NCI-H1092 (cell line): ENCODE measurements at regions not wholly inside any gene's neighbourhood (a gene's known extent, or its start where the extent isn't known, plus 50 kb on each side); places are given as distances from the start of the nearest gene placed in this dataset.
"Not testable (repeated sequence)": the region's sequence is repeated elsewhere in the genome, so short reads cannot be mapped to it uniquely, and the experiment has no call there.

Source experiments
- DNase-seq: peaks from one replicate; lab custom pipeline; 2025; lab: John Stamatoyannopoulos, UW

- not testable (repeated sequence) for DNase-seq
Measured at GRCh38 chr7:150046290-150047194, 172.8 kb downstream of the ATP6V0E2 start.

GRCh38 chr7:150047329-150047728 is 173.6 kb downstream of the ATP6V0E2 start:
- DNase-seq: not testable (repeated sequence)

- peak; percentile 21 for DNase-seq
Measured at GRCh38 chr7:150047772-150048171, 174.0 kb downstream of the ATP6V0E2 start.

- DNase-seq: not testable (repeated sequence)
Measured at GRCh38 chr7:150048244-150049011, 174.7 kb downstream of the ATP6V0E2 start.

DNA sequence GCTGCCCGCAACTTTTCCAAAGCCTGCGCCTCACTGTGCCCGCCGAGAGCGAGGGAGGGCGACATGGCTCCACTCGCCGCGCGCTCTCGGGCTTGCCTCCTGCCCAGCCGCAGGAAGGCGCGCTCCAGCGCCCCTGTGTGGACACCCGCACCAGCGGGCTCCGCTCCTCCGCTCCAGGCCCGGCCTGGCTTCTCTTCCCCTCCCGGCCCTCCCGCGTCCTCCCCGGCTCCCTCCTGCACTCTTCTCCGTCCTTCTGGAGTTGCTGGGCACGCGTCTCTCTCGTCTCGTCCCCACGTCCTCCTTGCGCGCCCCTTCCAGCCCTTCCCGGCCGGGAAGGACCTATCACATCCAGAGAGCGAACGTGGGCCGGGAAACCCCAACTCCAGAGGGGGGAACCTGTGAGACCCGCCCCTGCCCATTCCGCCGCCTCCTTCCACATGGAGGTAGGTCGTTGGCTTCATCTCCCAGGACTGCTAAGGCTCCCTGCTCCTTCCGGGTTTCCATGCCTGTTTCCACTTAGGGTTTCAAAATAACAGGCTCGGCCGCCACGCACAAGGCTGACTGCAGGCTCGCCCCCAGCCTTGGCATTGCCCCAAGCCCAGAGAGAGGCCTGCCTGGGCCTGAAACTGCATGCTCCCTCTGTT is 175.4 kb downstream of the ATP6V0E2 start:
- DNase-seq: peak; percentile 18

DNA sequence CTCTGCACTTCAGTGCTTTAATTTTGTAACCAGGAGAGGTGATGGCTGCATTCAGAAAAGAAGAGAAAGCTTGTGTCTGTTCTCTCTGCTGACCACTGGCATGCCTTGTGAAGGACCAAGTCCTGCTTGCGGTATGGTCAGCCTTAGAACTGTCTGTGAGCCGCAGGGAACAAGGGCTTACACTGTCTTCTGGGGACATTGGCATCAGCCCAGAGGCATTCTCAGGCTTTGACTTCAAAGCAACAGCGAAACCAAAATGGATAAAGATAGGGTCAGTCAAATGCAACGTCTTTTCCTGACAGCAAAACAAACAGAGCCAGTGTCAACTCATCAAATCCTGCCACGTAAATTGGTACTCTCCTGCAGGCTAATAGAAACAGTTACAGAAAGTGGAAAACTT is 179.6 kb downstream of the ATP6V0E2 start:
- not testable (repeated sequence) for DNase-seq

DNA sequence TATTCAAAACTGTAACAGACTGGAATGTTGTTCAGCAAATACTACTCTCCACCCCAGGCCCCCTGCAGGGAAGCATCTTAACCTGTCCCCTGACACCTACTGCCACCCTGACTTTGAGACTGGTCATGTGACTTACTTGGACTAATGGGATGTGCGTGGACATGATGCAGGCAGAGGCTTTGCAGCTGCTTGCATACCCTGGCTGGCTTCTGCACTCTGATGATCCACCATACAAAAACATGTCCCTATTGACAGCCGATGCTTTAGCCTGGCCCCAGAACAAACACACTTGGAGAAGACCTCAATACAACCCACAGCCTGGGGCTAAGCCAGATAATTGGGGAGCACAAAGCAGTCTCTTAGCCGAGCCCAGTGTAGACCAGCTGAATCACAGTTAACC is 180.5 kb downstream of the ATP6V0E2 start:
- DNase-seq: not testable (repeated sequence)

DNA sequence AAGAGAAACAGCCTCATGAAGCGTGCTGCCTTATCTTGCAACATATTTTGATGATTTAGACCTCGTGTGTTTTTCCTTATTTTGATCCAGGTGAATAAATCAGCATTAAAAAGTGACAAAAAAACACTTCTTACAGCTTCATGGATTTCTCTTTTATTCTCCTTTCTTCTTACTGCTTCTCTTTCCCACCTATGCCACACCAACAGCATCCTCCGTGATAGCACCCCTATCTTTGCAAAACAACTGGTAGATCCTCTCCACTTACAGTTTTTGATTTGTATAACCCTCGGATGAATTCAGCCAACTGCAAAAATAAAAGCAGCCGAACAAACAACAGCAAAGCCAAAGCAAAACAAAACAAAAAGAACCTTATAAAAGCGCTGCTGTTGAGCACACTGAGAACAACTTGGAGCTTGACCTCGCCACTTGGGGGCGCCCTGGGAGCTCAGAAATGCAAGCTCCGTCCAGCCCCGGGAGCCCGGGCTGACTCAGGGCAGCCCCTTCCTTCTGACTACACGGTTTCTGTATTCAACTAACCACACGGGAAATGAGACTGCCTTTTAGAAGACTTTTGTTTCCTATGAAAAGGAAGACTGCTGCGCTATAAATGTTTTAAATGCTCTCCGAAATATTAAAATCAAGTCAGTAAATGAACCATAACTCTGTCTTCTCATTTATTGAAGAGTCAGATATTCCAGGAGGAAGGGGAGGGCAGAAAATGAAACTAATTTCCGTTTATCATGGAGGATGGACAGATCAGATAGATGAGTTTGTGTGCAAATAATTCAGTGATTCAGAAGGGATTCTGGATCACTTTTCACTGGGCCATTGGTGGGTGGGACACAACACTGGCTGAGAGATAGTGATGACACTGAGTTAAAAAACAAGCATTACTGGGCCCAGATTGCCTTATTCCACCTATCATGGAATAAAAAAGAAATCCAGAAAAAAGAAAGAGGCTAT is 186.8 kb downstream of the ATP6V0E2 start:
- DNase-seq: not testable (repeated sequence)

DNA sequence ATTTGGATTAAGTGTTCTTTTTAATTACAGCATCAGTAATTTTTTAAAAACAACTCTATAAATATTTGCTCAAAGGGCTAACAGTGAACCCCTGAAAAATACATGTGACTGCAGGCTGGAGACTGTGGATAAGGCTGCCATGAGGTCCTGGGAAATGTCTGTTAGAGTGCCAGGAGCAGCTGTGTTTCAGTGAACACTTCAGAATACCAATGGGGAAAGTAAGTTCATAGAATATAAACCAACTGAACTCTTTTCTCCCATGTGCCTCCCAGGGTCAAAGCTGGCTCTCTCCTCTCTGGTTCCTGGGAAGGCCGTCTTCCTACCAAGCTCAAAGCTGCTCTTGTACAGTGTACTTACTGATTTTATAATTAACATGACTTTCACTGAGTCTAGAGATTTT is 189.4 kb downstream of the ATP6V0E2 start:
- DNase-seq: not testable (repeated sequence)

GRCh38 chr7:150069555-150070313 is 196.0 kb downstream of the ATP6V0E2 start:
- DNase-seq: not testable (repeated sequence)

GRCh38 chr7:150077543-150077942 is 203.8 kb downstream of the ATP6V0E2 start:
- not testable (repeated sequence) for DNase-seq

DNA sequence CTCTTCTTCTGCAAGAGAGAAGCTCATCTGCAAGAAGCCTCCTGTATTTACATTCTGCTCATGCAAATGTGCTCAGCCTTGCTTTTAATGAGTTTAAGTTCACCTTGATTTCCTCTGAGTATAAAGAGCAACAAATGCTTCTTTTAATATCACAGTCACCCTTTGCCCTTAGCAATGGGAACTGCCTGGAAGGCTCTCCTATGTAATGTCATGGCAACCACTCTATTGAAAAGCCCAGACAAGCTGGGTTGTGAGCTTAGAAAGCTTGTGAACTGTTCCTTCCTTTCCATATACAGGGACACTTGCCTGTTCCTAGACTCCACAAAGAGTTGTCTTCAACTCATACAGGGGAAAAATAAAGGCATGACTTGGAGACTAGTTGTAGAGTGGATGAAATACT is 208.1 kb downstream of the ATP6V0E2 start:
- DNase-seq: not testable (repeated sequence)

DNA sequence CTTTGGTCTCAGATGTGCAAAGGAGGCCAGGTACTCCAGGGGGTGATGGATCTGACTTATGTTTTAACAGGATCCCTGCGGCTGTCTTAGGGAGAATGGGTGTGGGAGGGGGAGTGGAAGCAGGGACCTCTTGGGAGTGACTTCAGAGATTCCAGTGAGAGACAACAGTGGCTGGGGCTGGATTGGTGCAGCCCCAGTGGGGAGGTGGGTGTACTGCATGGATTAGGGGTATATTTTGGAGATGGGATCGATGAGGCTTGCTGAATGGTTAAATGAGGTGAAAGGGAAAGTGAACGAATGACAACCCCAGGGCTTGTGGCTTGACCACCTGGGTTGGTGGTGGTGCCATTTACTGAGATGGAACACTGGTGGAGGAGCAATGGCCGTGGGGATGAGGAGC is 211.0 kb downstream of the ATP6V0E2 start:
- DNase-seq: not testable (repeated sequence)

- DNase-seq: not testable (repeated sequence)
Measured at GRCh38 chr7:150087478-150087877, 213.7 kb downstream of the ATP6V0E2 start.

DNA sequence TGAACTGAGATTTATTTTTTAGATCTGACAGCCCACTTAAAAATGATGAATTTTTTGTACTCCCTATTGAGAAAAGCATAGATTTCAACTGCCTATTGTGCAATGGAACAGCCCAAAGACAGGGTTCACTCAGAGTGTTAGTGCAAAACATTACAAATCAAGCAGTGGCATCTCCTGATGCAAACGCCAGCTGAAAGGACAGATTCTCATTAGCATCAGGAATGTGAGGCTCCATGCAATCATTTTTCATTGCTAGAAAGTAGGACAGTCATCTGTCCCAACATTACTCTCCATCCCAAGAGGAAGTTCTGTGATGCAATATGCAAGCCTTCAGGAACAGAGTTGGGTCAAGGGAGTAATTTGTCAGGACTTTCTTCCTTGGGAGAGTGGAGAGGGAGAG is 215.4 kb downstream of the ATP6V0E2 start:
- not testable (repeated sequence) for DNase-seq

DNA sequence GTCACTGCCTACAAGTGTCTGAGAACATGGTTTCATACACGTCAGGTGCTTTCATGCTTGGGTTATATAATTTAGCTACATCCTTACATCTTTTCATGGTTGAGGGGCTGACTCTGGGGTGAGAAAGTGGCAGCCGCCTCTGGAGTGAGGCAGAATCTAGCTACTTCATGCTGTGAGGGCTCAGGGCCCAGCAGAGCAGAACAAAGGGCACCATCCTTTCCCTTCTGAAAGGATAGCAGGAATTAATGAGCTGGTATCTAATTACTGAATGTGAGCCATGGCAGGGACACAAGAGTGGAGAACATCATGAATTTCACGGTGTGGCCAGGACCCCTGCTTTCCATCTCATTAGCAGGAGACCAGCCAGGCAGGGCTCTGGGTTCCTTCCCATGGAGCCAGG is 217.0 kb downstream of the ATP6V0E2 start:
- not testable (repeated sequence) for DNase-seq

DNA sequence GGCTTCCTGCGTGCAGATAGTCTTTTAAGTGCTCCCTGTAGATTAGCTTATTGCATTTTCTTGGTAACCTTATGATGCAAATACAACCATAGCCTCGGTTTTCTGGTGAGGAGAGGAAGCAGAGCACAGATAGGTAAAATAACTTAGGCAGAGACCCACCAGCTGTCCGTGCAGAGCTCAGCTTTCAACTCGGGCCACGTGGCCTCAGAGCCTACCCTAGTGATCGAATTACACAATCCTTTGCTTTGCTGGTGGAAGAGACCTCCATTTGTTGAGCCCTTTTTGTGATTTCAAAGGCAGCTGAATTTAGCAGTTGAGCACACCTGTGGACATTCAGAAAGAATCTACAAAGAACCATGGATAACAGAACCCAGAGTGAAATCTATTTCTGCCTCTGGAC is 220.1 kb downstream of the ATP6V0E2 start:
- not testable (repeated sequence) for DNase-seq

GRCh38 chr7:150096213-150096994 is 222.6 kb downstream of the ATP6V0E2 start:
- not testable (repeated sequence) for DNase-seq

- not testable (repeated sequence) for DNase-seq
Measured at GRCh38 chr7:150098592-150098991, 224.6 kb upstream of the LRRC61 start.
